ENCODE measurements at regions not wholly inside any gene's neighbourhood (a gene's known extent, or its start where the extent isn't known, plus 50 kb on each side); places are given as distances from the start of the nearest gene placed in this dataset.

DNA sequence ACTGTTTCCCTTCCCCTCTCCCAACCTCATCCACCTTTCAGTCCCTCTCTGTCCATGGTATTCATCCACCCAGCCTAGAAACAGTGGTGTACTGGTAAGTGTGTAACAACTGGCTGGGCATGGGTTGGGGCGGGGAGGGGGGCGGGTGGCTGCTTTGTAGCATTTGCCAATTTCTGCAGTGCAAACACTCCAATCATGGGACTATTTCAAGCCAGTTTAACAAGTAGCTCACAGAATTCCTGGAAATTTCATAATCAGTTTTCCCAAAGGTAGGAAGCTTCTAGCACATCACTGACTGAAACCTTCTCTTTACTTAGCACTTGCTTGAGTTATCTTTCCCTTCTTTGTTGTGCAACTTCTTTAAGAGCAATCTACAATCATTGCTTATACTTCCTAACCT, 100.8 kb upstream of the WASF3 start:
- ATAC-seq (ENCODE audit: poor library complexity): no peak
- CTCF ChIA-PET: no interaction called here
- Mint-ChIP-seq H3K27ac (no peak overlapping the region), H3K4me3 (no peak overlapping the region), H3K36me3 (ENCODE audit: low read depth) (no peaks in the 10 kb centered on the region), H3K9me3 (no peaks in the 10 kb centered on the region), H3K27me3 (peaks cover 35% of the 10 kb centered on the region), H3K4me1 (ENCODE audit: low read depth) (no peaks in the 10 kb centered on the region)
- Histone ChIP-seq H3K27ac (ENCODE audit: low read depth in 1 of 2, low read length in 2 of 2) (no peak overlapping the region), H3K9me3 (ENCODE audit: control insufficient read depth in 1 of 2, insufficient read depth in 1 of 2, low read length in 2 of 2) (no peaks in the 10 kb centered on the region), H3K4me1 (ENCODE audit: insufficient read depth, low read length) (no peaks in the 10 kb centered on the region), H3K36me3 (ENCODE audit: insufficient read depth, low read length) (no peaks in the 10 kb centered on the region), H3K27me3 (ENCODE audit: control insufficient read depth in 1 of 2, insufficient read depth in 2 of 2, low read length in 2 of 2) (peaks cover 7 to 12% of the 10 kb centered on the region in 2 experiments), H3K4me3 (ENCODE audit: low read length) (no peak overlapping the region)
- TF ChIP-seq, protein P1, sequence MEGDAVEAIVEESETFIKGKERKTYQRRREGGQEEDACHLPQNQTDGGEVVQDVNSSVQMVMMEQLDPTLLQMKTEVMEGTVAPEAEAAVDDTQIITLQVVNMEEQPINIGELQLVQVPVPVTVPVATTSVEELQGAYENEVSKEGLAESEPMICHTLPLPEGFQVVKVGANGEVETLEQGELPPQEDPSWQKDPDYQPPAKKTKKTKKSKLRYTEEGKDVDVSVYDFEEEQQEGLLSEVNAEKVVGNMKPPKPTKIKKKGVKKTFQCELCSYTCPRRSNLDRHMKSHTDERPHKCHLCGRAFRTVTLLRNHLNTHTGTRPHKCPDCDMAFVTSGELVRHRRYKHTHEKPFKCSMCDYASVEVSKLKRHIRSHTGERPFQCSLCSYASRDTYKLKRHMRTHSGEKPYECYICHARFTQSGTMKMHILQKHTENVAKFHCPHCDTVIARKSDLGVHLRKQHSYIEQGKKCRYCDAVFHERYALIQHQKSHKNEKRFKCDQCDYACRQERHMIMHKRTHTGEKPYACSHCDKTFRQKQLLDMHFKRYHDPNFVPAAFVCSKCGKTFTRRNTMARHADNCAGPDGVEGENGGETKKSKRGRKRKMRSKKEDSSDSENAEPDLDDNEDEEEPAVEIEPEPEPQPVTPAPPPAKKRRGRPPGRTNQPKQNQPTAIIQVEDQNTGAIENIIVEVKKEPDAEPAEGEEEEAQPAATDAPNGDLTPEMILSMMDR (IDR thresholded peaks at IDR 0.05): no peak
- POLR2A ChIA-PET: no interaction called here
- no peak for DNase-seq
- intact Hi-C loops (cut with DNase I, micrococcal nuclease): no loop called here

DNA sequence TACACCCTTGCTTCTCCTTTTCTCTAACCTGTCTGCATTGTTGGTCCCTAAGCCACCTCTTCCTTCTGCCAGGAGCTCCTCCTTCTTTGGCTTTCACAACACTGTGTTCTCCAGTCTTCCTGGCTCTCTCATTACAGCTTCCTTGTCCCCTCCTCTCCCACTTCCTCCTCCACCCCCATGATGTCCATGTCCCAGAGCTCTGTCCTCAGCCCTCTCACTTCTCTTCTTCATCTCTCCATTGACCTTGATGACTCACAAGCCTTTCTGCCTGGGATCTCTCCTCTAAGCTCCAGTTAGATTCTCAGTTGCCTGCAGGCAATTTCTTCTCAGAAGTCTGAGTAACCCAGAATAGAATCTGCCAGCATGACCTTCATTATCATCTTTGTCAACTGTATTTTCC, 100.3 kb upstream of the WASF3 start:
- Mint-ChIP-seq H3K4me1 (ENCODE audit: low read depth) (no peaks in the 10 kb centered on the region), H3K27me3 (peaks cover 34% of the 10 kb centered on the region), H3K27ac (no peak overlapping the region), H3K9me3 (no peaks in the 10 kb centered on the region), H3K36me3 (ENCODE audit: low read depth) (no peaks in the 10 kb centered on the region), H3K4me3 (no peak overlapping the region)
- Histone ChIP-seq H3K4me3 (ENCODE audit: low read length) (no peak overlapping the region), H3K27me3 (ENCODE audit: control insufficient read depth in 1 of 2, insufficient read depth in 2 of 2, low read length in 2 of 2) (peaks cover 7 to 12% of the 10 kb centered on the region in 2 experiments), H3K4me1 (ENCODE audit: insufficient read depth, low read length) (no peaks in the 10 kb centered on the region), H3K9me3 (ENCODE audit: control insufficient read depth in 1 of 2, insufficient read depth in 1 of 2, low read length in 2 of 2) (no peaks in the 10 kb centered on the region), H3K36me3 (ENCODE audit: insufficient read depth, low read length) (no peaks in the 10 kb centered on the region), H3K27ac (ENCODE audit: low read depth in 1 of 2, low read length in 2 of 2) (no peak overlapping the region)
- DNase-seq (no peak), ATAC-seq (ENCODE audit: poor library complexity) (no peak)
- ChIA-PET CTCF (no interaction called here), POLR2A (no interaction called here)
- intact Hi-C loops (cut with DNase I, micrococcal nuclease): no loop called here
- TF ChIP-seq, protein P1 (IDR thresholded peaks at IDR 0.05): no peak

DNA sequence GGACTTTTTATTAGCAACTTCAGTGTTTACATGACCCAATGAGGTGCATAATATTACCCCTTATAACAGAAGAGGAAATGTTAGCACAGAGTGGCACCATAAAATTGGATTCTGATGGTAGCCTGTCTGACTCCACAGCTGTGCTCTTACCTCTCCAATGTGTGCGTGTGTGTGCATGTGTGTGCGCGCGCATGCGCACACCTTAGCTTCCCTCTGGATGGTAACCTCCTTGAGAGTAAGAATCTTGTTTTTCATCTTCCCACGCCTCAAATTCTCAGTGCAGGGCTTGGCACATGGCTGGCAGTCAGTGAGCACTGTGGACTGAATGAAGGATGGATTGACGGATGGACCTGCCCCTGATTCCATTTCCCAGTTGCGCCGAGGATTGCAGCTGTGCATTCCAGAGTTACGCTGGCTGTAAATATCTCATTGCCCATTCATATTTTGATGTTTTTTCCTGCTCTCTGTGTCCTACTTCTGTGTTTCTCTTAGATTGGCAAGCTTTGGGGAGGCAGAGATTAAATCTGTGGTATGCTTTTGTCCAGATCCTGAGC, 99.2 kb upstream of the WASF3 start:
- no peak overlapping the region for H3K4me3 ChIP-seq (ENCODE audit: low read length)
- no peak overlapping the region for H3K27ac Mint-ChIP-seq
- DNase-seq: no peak
- no peaks in the 10 kb centered on the region for H3K36me3 ChIP-seq (ENCODE audit: insufficient read depth, low read length)
- no peaks in the 10 kb centered on the region for H3K9me3 ChIP-seq (ENCODE audit: control insufficient read depth in 1 of 2, insufficient read depth in 1 of 2, low read length in 2 of 2)
- TF ChIP-seq, protein P1 (IDR thresholded peaks at IDR 0.05): no peak
- no peak for ATAC-seq (ENCODE audit: poor library complexity)
- CTCF ChIA-PET: no interaction called here
- intact Hi-C loops (cut with DNase I, micrococcal nuclease): no loop called here
- no peaks in the 10 kb centered on the region for H3K9me3 Mint-ChIP-seq
- H3K4me3 Mint-ChIP-seq: no peak overlapping the region
- H3K36me3 Mint-ChIP-seq (ENCODE audit: low read depth): no peaks in the 10 kb centered on the region
- H3K4me1 ChIP-seq (ENCODE audit: insufficient read depth, low read length): no peaks in the 10 kb centered on the region
- H3K27ac ChIP-seq (ENCODE audit: low read depth in 1 of 2, low read length in 2 of 2): no peak overlapping the region
- no peaks in the 10 kb centered on the region for H3K4me1 Mint-ChIP-seq (ENCODE audit: low read depth)
- peaks cover 7 to 12% of the 10 kb centered on the region in 2 experiments for H3K27me3 ChIP-seq (ENCODE audit: control insufficient read depth in 1 of 2, insufficient read depth in 2 of 2, low read length in 2 of 2)
- POLR2A ChIA-PET: no interaction called here
- peaks cover 33% of the 10 kb centered on the region for H3K27me3 Mint-ChIP-seq
